ENCODE measurements at regions not wholly inside any gene's neighbourhood (a gene's known extent, or its start where the extent isn't known, plus 50 kb on each side); places are given as distances from the start of the nearest gene placed in this dataset.

DNA sequence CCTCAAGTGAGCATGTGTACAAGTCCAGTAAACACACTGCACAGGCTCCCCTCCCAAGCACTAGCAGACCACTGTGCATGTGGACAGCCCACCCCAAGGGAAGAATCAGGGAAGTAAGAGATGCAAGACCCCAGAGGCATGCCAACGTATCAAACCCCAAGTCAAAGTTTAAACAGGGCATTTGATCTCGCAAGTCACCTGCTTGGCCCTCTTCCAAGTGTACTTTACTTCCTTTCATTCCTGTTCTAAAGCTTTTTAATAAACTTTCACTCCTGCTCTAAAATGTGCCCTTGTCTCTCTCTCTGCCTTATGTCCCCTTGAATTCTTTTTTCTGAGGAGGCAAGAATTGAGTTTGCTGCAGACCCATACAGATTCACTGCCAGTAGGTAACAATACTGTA is 201.2 kb upstream of the PARD3B start:
- no peak for TF ChIP-seq ZNF274 (IDR thresholded peaks at IDR 0.05; ENCODE audit: low read depth, low read length)
- no peak for TF ChIP-seq YY1 (IDR thresholded peaks at IDR 0.05; ENCODE audit: insufficient read depth, insufficient read length)

All from NT2/D1 (cell line).